ENCODE measurements at regions not wholly inside any gene's neighbourhood (a gene's known extent, or its start where the extent isn't known, plus 50 kb on each side); places are given as distances from the start of the nearest gene placed in this dataset.

DNA sequence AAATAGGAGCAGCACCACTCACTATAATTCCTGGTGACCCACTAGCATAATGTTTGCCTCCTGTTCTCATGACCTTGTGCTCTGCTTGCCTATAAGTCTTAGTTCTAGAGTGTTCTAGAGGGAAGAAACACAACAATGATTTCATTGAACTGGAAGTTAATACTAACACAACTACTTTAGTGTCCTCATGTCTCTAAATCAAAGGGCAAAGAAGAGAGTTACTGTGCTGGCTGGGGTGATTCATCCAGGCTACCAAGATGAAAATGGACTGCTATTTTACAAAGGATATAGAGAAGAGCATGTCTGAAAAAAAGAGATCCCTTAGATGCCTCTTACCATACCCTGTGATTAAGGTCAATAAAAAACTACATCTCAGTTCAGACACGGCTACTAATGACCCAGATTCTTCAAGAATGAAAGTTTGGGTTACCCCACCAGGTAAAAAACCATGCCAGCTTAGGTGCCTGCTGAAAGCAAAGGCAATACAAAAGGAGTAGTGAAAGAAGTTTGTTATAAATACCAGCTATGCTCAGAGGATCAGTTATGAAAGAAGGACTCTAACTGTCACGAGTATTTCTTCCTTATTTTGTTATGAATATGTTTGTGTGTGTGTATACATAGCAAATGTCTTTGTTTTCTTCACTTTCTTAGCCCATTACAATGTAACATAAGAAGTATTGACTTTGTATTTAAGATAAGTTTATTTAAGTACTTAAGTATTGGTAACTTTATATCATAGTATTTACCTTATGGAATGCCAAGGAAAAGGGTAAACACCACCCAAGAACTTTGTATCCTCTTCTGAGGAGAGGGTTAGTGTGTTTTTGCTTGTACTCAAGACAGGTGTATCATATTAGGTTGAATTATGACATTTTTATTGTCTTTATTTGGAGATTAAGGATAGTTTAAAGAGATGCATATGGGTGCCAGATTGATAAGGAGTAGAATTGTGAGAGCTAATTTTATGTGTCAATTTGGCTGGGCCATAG lies 314.1 kb upstream of the PTGER4 start:
- no peaks in the 10 kb centered on the region for H3K27me3 ChIP-seq (ENCODE audit: control insufficient read depth, insufficient read depth, low read length)
- no peak overlapping the region for H3K9ac ChIP-seq
- H3K4me2 ChIP-seq (ENCODE audit: low read length), result no peak overlapping the region
- no peak overlapping the region for H3K27ac ChIP-seq
- no peak for TF ChIP-seq CTCF (IDR thresholded peaks at IDR 0.05)
- H3K4me3 ChIP-seq (ENCODE audit: low read depth, low read length), result no peak overlapping the region
- H3K9me3 ChIP-seq (ENCODE audit: control insufficient read depth, low read length), result no peaks in the 10 kb centered on the region
- H3K4me1 ChIP-seq, result no peaks in the 10 kb centered on the region
- H3K36me3 ChIP-seq (ENCODE audit: control insufficient read depth, insufficient read depth, low read length), result no peaks in the 10 kb centered on the region
- no peak overlapping the region for H2AFZ ChIP-seq
- no peaks in the 10 kb centered on the region for H3K79me2 ChIP-seq

DNA sequence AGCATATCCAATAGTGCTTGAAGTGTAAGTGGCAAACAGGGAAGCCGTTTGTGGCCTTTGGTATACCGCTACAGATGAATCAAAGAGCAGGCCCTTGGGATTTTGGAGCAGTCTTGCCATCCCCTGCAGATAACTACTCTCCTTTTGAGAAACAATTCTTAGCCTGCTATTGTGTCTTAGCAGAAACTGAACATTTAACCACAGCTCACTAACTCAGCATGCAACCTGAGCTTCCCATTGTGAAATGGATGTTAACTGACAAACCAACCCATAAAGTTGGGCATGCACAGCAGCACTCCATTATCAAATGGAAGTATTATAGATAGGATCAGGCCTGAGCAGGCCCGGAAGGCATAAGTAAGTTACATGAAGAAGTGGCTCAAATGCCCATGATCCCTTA lies 315.3 kb upstream of the PTGER4 start:
- no peaks in the 10 kb centered on the region for H3K36me3 ChIP-seq (ENCODE audit: control insufficient read depth, insufficient read depth, low read length)
- H3K79me2 ChIP-seq, result no peaks in the 10 kb centered on the region
- no peak overlapping the region for H3K9ac ChIP-seq
- H3K4me2 ChIP-seq (ENCODE audit: low read length), result no peak overlapping the region
- no peak for TF ChIP-seq CTCF (IDR thresholded peaks at IDR 0.05)
- no peaks in the 10 kb centered on the region for H3K4me1 ChIP-seq
- H3K27ac ChIP-seq, result no peak overlapping the region
- no peak overlapping the region for H2AFZ ChIP-seq
- H3K4me3 ChIP-seq (ENCODE audit: low read depth, low read length), result no peak overlapping the region
- H3K9me3 ChIP-seq (ENCODE audit: control insufficient read depth, low read length), result no peaks in the 10 kb centered on the region
- no peaks in the 10 kb centered on the region for H3K27me3 ChIP-seq (ENCODE audit: control insufficient read depth, insufficient read depth, low read length)

DNA sequence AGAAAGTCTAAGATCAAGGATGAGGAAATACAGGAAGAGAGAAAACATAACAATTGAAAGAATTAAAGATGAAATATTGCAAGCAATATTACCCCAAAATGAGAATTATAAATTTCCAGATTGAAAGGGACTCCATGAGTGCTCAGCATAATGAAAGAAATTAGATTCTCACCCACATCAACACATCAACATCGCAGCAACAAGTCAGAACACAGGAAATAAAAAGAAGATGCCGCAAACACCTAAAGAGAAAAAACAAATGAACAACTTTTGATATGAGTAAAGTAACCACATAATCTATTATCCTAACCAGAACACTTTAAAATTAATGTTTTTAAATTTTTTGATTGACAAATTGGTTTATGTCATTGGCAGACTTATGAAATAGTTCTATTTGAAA lies 318.3 kb upstream of the PTGER4 start:
- no peak overlapping the region for H3K4me3 ChIP-seq (ENCODE audit: low read depth, low read length)
- H3K36me3 ChIP-seq (ENCODE audit: control insufficient read depth, insufficient read depth, low read length), result no peaks in the 10 kb centered on the region
- TF ChIP-seq CTCF (IDR thresholded peaks at IDR 0.05), result no peak
- H2AFZ ChIP-seq, result no peak overlapping the region
- no peaks in the 10 kb centered on the region for H3K4me1 ChIP-seq
- no peak overlapping the region for H3K4me2 ChIP-seq (ENCODE audit: low read length)
- H3K27ac ChIP-seq, result no peak overlapping the region
- no peaks in the 10 kb centered on the region for H3K9me3 ChIP-seq (ENCODE audit: control insufficient read depth, low read length)
- H3K27me3 ChIP-seq (ENCODE audit: control insufficient read depth, insufficient read depth, low read length), result no peaks in the 10 kb centered on the region
- no peak overlapping the region for H3K9ac ChIP-seq
- no peaks in the 10 kb centered on the region for H3K79me2 ChIP-seq

DNA sequence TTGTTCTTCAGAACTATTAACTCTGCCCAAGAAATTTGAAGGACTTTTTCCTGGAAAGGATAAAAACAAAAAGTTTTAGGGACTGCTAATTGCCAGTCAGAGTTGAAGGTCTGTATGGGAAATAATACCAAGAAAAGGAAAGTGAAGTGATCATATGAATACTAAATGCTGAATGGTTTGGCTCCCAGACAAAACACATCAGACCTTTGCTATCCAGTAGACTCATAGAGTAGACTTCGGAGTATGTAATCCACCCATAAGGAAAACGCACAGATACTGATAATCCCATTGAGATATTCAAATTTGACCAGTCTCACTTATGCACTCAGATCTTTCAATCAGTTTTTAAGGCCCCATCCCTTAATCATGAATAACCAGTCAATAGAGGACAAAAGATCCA lies 319.0 kb upstream of the PTGER4 start:
- TF ChIP-seq CTCF (IDR thresholded peaks at IDR 0.05), result no peak
- no peak overlapping the region for H2AFZ ChIP-seq
- no peak overlapping the region for H3K4me3 ChIP-seq (ENCODE audit: low read depth, low read length)
- H3K4me2 ChIP-seq (ENCODE audit: low read length), result no peak overlapping the region
- no peaks in the 10 kb centered on the region for H3K4me1 ChIP-seq
- no peak overlapping the region for H3K27ac ChIP-seq
- no peaks in the 10 kb centered on the region for H3K9me3 ChIP-seq (ENCODE audit: control insufficient read depth, low read length)
- H3K9ac ChIP-seq, result no peak overlapping the region
- H3K36me3 ChIP-seq (ENCODE audit: control insufficient read depth, insufficient read depth, low read length), result no peaks in the 10 kb centered on the region
- H3K79me2 ChIP-seq, result no peaks in the 10 kb centered on the region
- no peaks in the 10 kb centered on the region for H3K27me3 ChIP-seq (ENCODE audit: control insufficient read depth, insufficient read depth, low read length)

DNA sequence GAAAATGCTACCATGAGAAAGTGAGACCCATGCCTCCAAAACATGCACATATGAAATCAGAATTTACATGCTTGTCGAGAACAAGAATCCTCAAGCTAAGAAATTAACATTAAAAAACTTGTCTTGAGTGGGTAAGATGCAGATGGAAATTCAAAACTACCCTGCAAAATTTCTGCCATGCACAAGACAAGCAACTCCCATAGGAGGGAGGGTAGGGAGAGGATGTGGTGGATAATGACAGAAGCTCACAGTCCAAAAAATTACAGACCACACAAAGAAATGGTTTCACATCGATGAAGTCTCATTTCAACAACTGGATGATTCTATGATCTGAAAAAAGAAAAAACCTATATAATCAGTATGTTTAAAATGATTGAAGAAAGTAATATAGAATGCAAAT lies 319.9 kb upstream of the PTGER4 start:
- no peak overlapping the region for H3K4me3 ChIP-seq (ENCODE audit: low read depth, low read length)
- H3K4me1 ChIP-seq, result no peaks in the 10 kb centered on the region
- no peak overlapping the region for H2AFZ ChIP-seq
- H3K9ac ChIP-seq, result no peak overlapping the region
- no peak for TF ChIP-seq CTCF (IDR thresholded peaks at IDR 0.05)
- no peaks in the 10 kb centered on the region for H3K36me3 ChIP-seq (ENCODE audit: control insufficient read depth, insufficient read depth, low read length)
- H3K4me2 ChIP-seq (ENCODE audit: low read length), result no peak overlapping the region
- no peaks in the 10 kb centered on the region for H3K79me2 ChIP-seq
- no peak overlapping the region for H3K27ac ChIP-seq
- no peaks in the 10 kb centered on the region for H3K27me3 ChIP-seq (ENCODE audit: control insufficient read depth, insufficient read depth, low read length)
- no peaks in the 10 kb centered on the region for H3K9me3 ChIP-seq (ENCODE audit: control insufficient read depth, low read length)
